SK-N-SH (cell line): ENCODE measurements at regions not wholly inside any gene's neighbourhood (a gene's known extent, or its start where the extent isn't known, plus 50 kb on each side); places are given as distances from the start of the nearest gene placed in this dataset.

Experiments
- CTCF ChIP-seq: fragments of 200-600 bp; sonication (generic); IDR thresholded peaks from 2 replicates; pipeline ENCODE4 v1.6.1; 2017; ENCODE audit warnings: antibody characterized with exemption, mild to moderate bottlenecking, moderate library complexity
- EP300 ChIP-seq, 2 experiments: IDR thresholded peaks; 2 replicates each; pipeline versions ENCODE4 v1.4.0 to v1.6.1; 2012; ENCODE audit warnings: borderline replicate concordance in 1 of 2, low read depth in 1 of 2, low read length in 1 of 2
- EZH2phosphoT487 ChIP-seq: fragments of 200-600 bp; sonication (generic); IDR thresholded peaks from 2 replicates; pipeline ENCODE4 v1.6.1; 2017; ENCODE audit warnings: low read depth, mixed run types, mild to moderate bottlenecking, antibody characterized with exemption, moderate library complexity, borderline replicate concordance
- GABPA ChIP-seq: IDR thresholded peaks from 2 replicates; pipeline ENCODE4 v1.4.0; 2012; ENCODE audit warnings: low read depth, mild to moderate bottlenecking
- IRF3 ChIP-seq: fragments of 150-350 bp; IDR thresholded peaks from 2 replicates; pipeline ENCODE4 v1.6.1; 2016; ENCODE audit warnings: mild to moderate bottlenecking, low read depth, low read length
- MAX ChIP-seq: IDR thresholded peaks from 2 replicates; pipeline ENCODE4 v1.4.0; 2012; ENCODE audit warnings: low read depth
- POLR2AphosphoS5 ChIP-seq: IDR thresholded peaks from 2 replicates; pipeline ENCODE4 v1.6.1; 2012; ENCODE audit warnings: low read depth, low read length
- REST ChIP-seq: IDR thresholded peaks from 2 replicates; pipeline ENCODE4 v1.6.1; 2012; ENCODE audit warnings: mild to moderate bottlenecking, low read depth, low read length, moderate library complexity
- SMC3 ChIP-seq: IDR thresholded peaks from 2 replicates; pipeline ENCODE4 v1.6.1; 2012; ENCODE audit warnings: low read depth, low read length, improper control_type of control experiment
- TAF1 ChIP-seq: IDR thresholded peaks from 2 replicates; pipeline ENCODE4 v1.6.1; 2012; ENCODE audit warnings: low read depth, mild to moderate bottlenecking, low read length, moderate library complexity, borderline replicate concordance
- TCF12 ChIP-seq: IDR thresholded peaks from 2 replicates; pipeline ENCODE4 v1.4.0; 2012
- YY1 ChIP-seq: IDR thresholded peaks from 2 replicates; pipeline ENCODE4 v1.4.0; 2012; ENCODE audit warnings: low read depth, mild to moderate bottlenecking
- ZBTB33 ChIP-seq: IDR thresholded peaks from 2 replicates; pipeline ENCODE4 v1.4.0; 2012; ENCODE audit warnings: low read depth, borderline replicate concordance

GRCh38 chr18:6628187-6628586 lies 101.3 kb upstream of the ARHGAP28 start:
- TF ChIP-seq TCF12 (no peak), MAX (no peak), YY1 (no peak), GABPA (no peak), REST (no peak), CTCF (no peak), SMC3 (no peak), IRF3 (no peak), ZBTB33 (no peak), POLR2AphosphoS5 (no peak), EP300 (IDR thresholded peaks at IDR 0.05; ENCODE audit: borderline replicate concordance in 1 of 2, low read depth in 1 of 2, low read length in 1 of 2) (no peak), TAF1 (no peak), EZH2phosphoT487 (no peak)
